Hepatocyte (in vitro differentiated cells): ENCODE measurements at regions not wholly inside any gene's neighbourhood (a gene's known extent, or its start where the extent isn't known, plus 50 kb on each side); places are given as distances from the start of the nearest gene placed in this dataset.

Source experiments
- DNase-seq: peaks from one replicate; pipeline ENCODE4 v3.0.0-alpha.2; 2016; ENCODE audit warnings: low spot score
- H2AFZ ChIP-seq: fragments of 200-600 bp; sonication (generic); 2 replicates; pipeline ENCODE4 v1.6.0; 2016; ENCODE audit warnings: antibody characterized with exemption, mild to moderate bottlenecking
- H3K27ac ChIP-seq: fragments of 200-600 bp; sonication (generic); 2 replicates; pipeline ENCODE4 v1.5.1; 2016; ENCODE audit warnings: mild to moderate bottlenecking
- H3K27me3 ChIP-seq: fragments of 200-600 bp; sonication (generic); 2 replicates; pipeline ENCODE4 v1.6.1; 2016
- H3K36me3 ChIP-seq: fragments of 200-600 bp; sonication (generic); replicated peaks from 2 replicates; pipeline ENCODE4 v1.5.1; 2016; ENCODE audit warnings: low read depth; ENCODE audit not compliant: insufficient read depth
- H3K4me1 ChIP-seq: fragments of 200-600 bp; sonication (generic); 2 replicates; pipeline ENCODE4 v1.5.1; 2016; ENCODE audit warnings: mild to moderate bottlenecking, moderate library complexity; ENCODE audit not compliant: insufficient read depth
- H3K4me2 ChIP-seq: fragments of 200-600 bp; sonication (generic); 2 replicates; pipeline ENCODE4 v1.6.0; 2016
- H3K4me3 ChIP-seq: fragments of 200-600 bp; sonication (generic); 2 replicates; pipeline ENCODE4 v1.5.1; 2016; ENCODE audit warnings: mild to moderate bottlenecking
- H3K79me2 ChIP-seq: fragments of 200-600 bp; sonication (generic); 2 replicates; pipeline ENCODE4 v1.6.0; 2017; ENCODE audit warnings: mild to moderate bottlenecking
- H3K9me2 ChIP-seq: fragments of 200-600 bp; sonication (generic); replicated peaks from 2 replicates; pipeline ENCODE4 v1.6.0; 2017; ENCODE audit warnings: mild to moderate bottlenecking; ENCODE audit not compliant: insufficient read depth
- H3K9me3 ChIP-seq: fragments of 200-600 bp; sonication (generic); 2 replicates; pipeline ENCODE4 v1.5.1; 2016; ENCODE audit warnings: low read depth, mild to moderate bottlenecking
- H4K20me1 ChIP-seq: fragments of 200-600 bp; sonication (generic); 2 replicates; pipeline ENCODE4 v1.6.0; 2016; ENCODE audit warnings: mild to moderate bottlenecking; ENCODE audit not compliant: insufficient read depth, poor library complexity, severe bottlenecking
- CTCF ChIP-seq: fragments of 200-600 bp; sonication (generic); IDR thresholded peaks from 2 replicates; pipeline ENCODE4 v1.5.1; 2016; ENCODE audit warnings: antibody characterized with exemption, mild to moderate bottlenecking; ENCODE audit not compliant: poor library complexity
- EZH2 ChIP-seq: fragments of 200-600 bp; sonication (generic); IDR thresholded peaks from 2 replicates; pipeline ENCODE4 v1.6.1; 2016; ENCODE audit warnings: antibody characterized with exemption, mild to moderate bottlenecking, borderline replicate concordance
- EZH2phosphoT487 ChIP-seq: fragments of 200-600 bp; sonication (generic); IDR thresholded peaks from one replicate; pipeline ENCODE4 v1.6.1; 2018; ENCODE audit warnings: antibody characterized with exemption, mild to moderate bottlenecking, low read depth, moderate library complexity; ENCODE audit not compliant: unreplicated experiment, severe bottlenecking
- WGBS: methylation state at CpG from one replicate; pipeline ENCODE4 v1.1.6; 2016; ENCODE audit warnings: low lambda C conversion rate; ENCODE audit errors: missing lambda C conversion rate; 5-methylcytosine and 5-hydroxymethylcytosine counted together

- Histone ChIP-seq H4K20me1 (no peaks in the 10 kb centered on the region), H3K27me3 (no peaks in the 10 kb centered on the region), H3K9me3 (no peaks in the 10 kb centered on the region), H3K36me3 (no peaks in the 10 kb centered on the region), H2AFZ (no peak overlapping the region), H3K9me2 (no peaks in the 10 kb centered on the region), H3K4me2 (no peak overlapping the region), H3K27ac (no peak overlapping the region), H3K79me2 (no peaks in the 10 kb centered on the region), H3K4me1 (no peaks in the 10 kb centered on the region), H3K4me3 (no peak overlapping the region)
- no peak for DNase-seq
- TF ChIP-seq EZH2 (no peak), CTCF (no peak), EZH2phosphoT487 (no peak)
- WGBS: 86% methylated on average over 8 of the region's 8 CpGs
Observed at GRCh38 chr2:16202266-16203020, 262.1 kb downstream of the MYCN start.

- H3K4me1 ChIP-seq: no peaks in the 10 kb centered on the region
- no peak overlapping the region for H3K4me2 ChIP-seq
- no peaks in the 10 kb centered on the region for H4K20me1 ChIP-seq
- H3K27me3 ChIP-seq: no peaks in the 10 kb centered on the region
- no peak overlapping the region for H3K27ac ChIP-seq
- H3K79me2 ChIP-seq: no peaks in the 10 kb centered on the region
- TF ChIP-seq EZH2phosphoT487 (no peak), CTCF (no peak), EZH2 (no peak)
- H3K36me3 ChIP-seq: no peaks in the 10 kb centered on the region
- no peak overlapping the region for H2AFZ ChIP-seq
- no peak for DNase-seq
- no peaks in the 10 kb centered on the region for H3K9me2 ChIP-seq
- WGBS: 89% methylated on average over 7 of the region's 7 CpGs
- H3K9me3 ChIP-seq: no peaks in the 10 kb centered on the region
- no peak overlapping the region for H3K4me3 ChIP-seq
Observed at GRCh38 chr2:16201848-16202247, 261.5 kb downstream of the MYCN start.

- no peak for DNase-seq
- H3K9me3 ChIP-seq: no peaks in the 10 kb centered on the region
Observed at GRCh38 chr2:16200554-16201193, 260.3 kb downstream of the MYCN start.

More at GRCh38 chr2:16200554-16201193, 260.3 kb downstream of the MYCN start:
- no peak for TF ChIP-seq EZH2phosphoT487
- TF ChIP-seq EZH2: no peak
- TF ChIP-seq CTCF: no peak
- Histone ChIP-seq H3K27me3 (no peaks in the 10 kb centered on the region), H3K9me2 (no peaks in the 10 kb centered on the region), H3K27ac (no peak overlapping the region), H3K4me3 (no peak overlapping the region), H3K4me1 (no peaks in the 10 kb centered on the region), H2AFZ (no peak overlapping the region), H3K79me2 (no peaks in the 10 kb centered on the region), H4K20me1 (no peaks in the 10 kb centered on the region), H3K4me2 (no peak overlapping the region), H3K36me3 (no peaks in the 10 kb centered on the region)
- WGBS: 80% methylated on average over 3 of the region's 3 CpGs
